Activated CD4-positive, alpha-beta T cell treated with anti-CD3 and anti-CD28 coated beads for 36 hours (primary cell): ENCODE measurements at regions not wholly inside any gene's neighbourhood (a gene's known extent, or its start where the extent isn't known, plus 50 kb on each side); places are given as distances from the start of the nearest gene placed in this dataset.

Source experiments
- ATAC-seq: fragments of 200-7000 bp; cut with Tn5 transposase; one replicate; pipeline ENCODE4 v1.10.0; 2021; ENCODE audit warnings: mild to moderate bottlenecking, moderate library complexity
- CTCF ChIA-PET: fragments of 350-600 bp; sonication (Branson Sonifier 250); formaldehyde crosslinking; loops from one replicate; lab custom pipeline; 2021; ENCODE audit warnings: antibody characterized with exemption; lab: Charles Lee
- POLR2A ChIA-PET: fragments of 350-600 bp; sonication (Branson Sonifier 250); formaldehyde crosslinking; loops from one replicate; lab custom pipeline; 2021; ENCODE audit warnings: antibody characterized with exemption, inconsistent platforms; lab: Charles Lee
- DNase-seq: peaks from one replicate; pipeline ENCODE4 v3.0.0-alpha.2; 2020
- H3K27ac Mint-ChIP-seq: one replicate; pipeline ENCODE4 v1.8.0; 2021; ENCODE audit warnings: mixed read lengths
- H3K27me3 Mint-ChIP-seq: one replicate; pipeline ENCODE4 v1.8.0; 2021; ENCODE audit warnings: mixed read lengths
- H3K36me3 Mint-ChIP-seq: one replicate; pipeline ENCODE4 v1.8.0; 2021; ENCODE audit warnings: low read depth, mixed read lengths
- H3K4me1 Mint-ChIP-seq: one replicate; pipeline ENCODE4 v1.8.0; 2021; ENCODE audit warnings: mixed read lengths
- H3K4me3 Mint-ChIP-seq: one replicate; pipeline ENCODE4 v1.8.0; 2021; ENCODE audit warnings: mild to moderate bottlenecking, moderate library complexity, mixed read lengths
- H3K9me3 Mint-ChIP-seq: one replicate; pipeline ENCODE4 v1.8.0; 2021; ENCODE audit warnings: low read depth, mixed read lengths
- intact Hi-C, 2 experiments: fragments of 100-400 bp; cut with DNase I in 1 of 2; cut with micrococcal nuclease in 1 of 2; formaldehyde crosslinking; loops; one replicate each; pipeline versions ENCODE4 v1.14.2 to v1.15.1; 2022 to 2024; cut with DNase I, micrococcal nuclease

GRCh38 chr1:29825274-29825940, 589.1 kb downstream of the PTPRU start:
- H3K4me3 Mint-ChIP-seq, result no peak overlapping the region
- ATAC-seq, result no peak
- POLR2A ChIA-PET, result no interaction called here
- no peaks in the 10 kb centered on the region for H3K9me3 Mint-ChIP-seq
- no peak overlapping the region for H3K27ac Mint-ChIP-seq
- no peaks in the 10 kb centered on the region for H3K36me3 Mint-ChIP-seq
- H3K27me3 Mint-ChIP-seq, result peaks cover 16% of the 10 kb centered on the region
- CTCF ChIA-PET, result no interaction called here
- no peaks in the 10 kb centered on the region for H3K4me1 Mint-ChIP-seq
- intact Hi-C loops, result no loop called here
- no peak for DNase-seq

DNA sequence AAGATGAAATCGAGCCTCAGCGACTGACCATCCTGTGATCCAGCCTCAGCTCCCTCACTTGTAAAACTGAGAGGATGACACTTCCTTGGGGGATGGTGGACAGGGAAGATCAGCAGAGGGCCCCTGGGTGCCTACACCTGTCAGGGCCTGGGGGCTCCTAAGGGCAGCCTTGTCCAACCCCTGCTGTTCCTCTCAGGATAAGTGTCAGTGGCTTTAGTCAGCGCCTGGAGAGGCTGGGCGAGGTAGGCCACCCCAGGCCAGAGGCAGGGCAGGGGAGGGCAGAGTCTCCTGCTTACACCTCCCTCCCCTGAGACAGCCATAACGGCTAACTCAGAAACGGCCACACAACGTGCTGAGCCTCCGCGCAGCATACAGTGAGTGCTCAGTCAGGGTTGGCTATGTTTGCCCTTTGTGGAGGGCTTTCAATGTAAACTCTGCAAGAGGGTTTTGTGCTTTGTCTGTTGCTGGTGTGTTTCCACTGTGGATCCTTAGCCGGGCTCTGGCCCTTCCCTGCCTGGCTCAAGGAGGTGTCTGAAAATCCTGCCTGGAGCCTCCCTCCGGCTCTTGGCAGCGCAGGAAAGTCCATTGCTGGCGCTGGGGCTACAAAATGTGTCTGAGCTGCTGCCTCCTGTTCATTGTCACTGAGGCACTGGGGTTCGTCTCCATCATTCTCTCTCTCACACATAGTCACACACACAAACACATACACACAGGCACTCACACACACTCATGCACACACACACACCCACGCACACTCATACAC, 588.4 kb downstream of the PTPRU start:
- intact Hi-C loops, result no loop called here
- H3K27me3 Mint-ChIP-seq, result peaks cover 23% of the 10 kb centered on the region
- no peak overlapping the region for H3K4me3 Mint-ChIP-seq
- CTCF ChIA-PET, result no interaction called here
- DNase-seq (no peak), ATAC-seq (no peak)
- no peak overlapping the region for H3K27ac Mint-ChIP-seq
- POLR2A ChIA-PET, result no interaction called here
- H3K36me3 Mint-ChIP-seq, result no peaks in the 10 kb centered on the region
- H3K9me3 Mint-ChIP-seq, result no peaks in the 10 kb centered on the region
- no peaks in the 10 kb centered on the region for H3K4me1 Mint-ChIP-seq

DNA sequence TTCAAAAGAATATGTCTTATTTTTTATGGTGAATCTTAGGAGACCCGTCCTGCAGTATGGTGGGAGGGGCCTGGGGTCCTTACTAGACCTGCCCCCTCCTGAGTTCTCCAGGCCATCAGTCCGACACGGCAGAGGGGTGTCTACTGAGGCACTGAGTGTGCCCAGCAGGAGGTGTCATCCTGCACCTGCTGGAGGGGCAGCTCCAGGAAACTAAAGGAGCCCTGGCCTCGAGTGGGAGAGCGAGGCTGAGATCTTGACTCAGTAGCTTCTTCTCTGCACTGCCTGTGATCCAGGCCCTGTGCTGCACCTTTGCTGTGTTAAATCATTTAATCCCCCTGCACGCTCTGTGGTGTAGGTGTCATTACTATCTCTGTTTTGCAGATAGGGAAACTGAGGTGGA, 587.7 kb downstream of the PTPRU start:
- DNase-seq (no peak), ATAC-seq (no peak)
- POLR2A ChIA-PET, result no interaction called here
- CTCF ChIA-PET, result no interaction called here
- Mint-ChIP-seq H3K36me3 (no peaks in the 10 kb centered on the region), H3K4me1 (no peaks in the 10 kb centered on the region), H3K4me3 (no peak overlapping the region), H3K9me3 (peaks cover 3% of the 10 kb centered on the region), H3K27me3 (peaks cover 26% of the 10 kb centered on the region), H3K27ac (no peak overlapping the region)
- intact Hi-C loops, result no loop called here

DNA sequence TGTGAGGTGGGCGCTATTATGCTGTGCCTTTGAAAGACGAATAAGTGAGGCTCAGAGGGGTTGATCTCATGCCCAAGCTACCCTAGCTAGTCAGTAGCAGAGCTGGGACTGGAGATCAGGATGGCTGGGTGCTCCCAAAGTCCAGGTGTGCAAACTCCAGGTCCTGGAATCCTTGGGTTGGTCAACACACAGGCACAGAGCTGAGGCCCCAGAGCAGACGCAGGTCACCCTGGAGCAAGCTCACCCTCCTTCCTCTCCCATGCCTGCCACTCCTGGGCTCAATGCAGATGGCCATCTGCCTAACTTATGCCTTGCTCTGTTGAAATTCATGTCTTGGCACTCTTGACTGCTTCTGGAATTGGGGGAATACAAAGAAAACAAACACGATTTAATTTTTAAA, 587.2 kb downstream of the PTPRU start:
- intact Hi-C loops, result no loop called here
- Mint-ChIP-seq H3K36me3 (no peaks in the 10 kb centered on the region), H3K9me3 (peaks cover 3% of the 10 kb centered on the region), H3K4me1 (no peaks in the 10 kb centered on the region), H3K27me3 (peaks cover 27% of the 10 kb centered on the region), H3K4me3 (no peak overlapping the region), H3K27ac (no peak overlapping the region)
- ChIA-PET POLR2A (no interaction called here), CTCF (no interaction called here)
- DNase-seq (no peak), ATAC-seq (no peak)

GRCh38 chr1:29821605-29822004, 585.3 kb downstream of the PTPRU start:
- Mint-ChIP-seq H3K4me1 (no peaks in the 10 kb centered on the region), H3K27me3 (peaks cover 30% of the 10 kb centered on the region), H3K36me3 (no peaks in the 10 kb centered on the region), H3K4me3 (no peak overlapping the region), H3K27ac (no peak overlapping the region), H3K9me3 (peaks cover 3% of the 10 kb centered on the region)
- ChIA-PET POLR2A (no interaction called here), CTCF (no interaction called here)
- no peak for ATAC-seq
- intact Hi-C loops, result no loop called here
- no peak for DNase-seq

DNA sequence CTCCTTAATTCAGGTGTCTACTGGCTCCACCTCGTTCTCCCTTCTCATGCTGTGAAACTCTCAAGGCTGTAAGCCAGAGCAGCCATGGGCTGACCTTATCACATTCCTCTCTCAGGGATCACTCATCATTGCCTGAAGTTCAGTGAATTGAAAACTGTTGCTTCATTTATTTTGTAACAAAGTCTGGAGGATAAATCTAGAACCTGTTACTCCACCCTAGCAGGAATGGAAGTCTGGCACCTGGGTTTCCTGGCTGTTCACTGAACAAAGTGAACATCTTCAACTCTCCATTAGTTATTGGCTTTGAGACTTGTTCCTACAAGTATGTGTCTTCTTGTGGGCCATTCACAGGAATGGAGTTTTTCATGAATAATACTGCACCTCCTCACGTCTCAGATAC, 584.1 kb downstream of the PTPRU start:
- H3K36me3 Mint-ChIP-seq, result no peaks in the 10 kb centered on the region
- peaks cover 31% of the 10 kb centered on the region for H3K27me3 Mint-ChIP-seq
- ATAC-seq (no peak), DNase-seq (no peak)
- POLR2A ChIA-PET, result interaction anchor here (0.6 kb wide), 1 partner anchor 19 kb away, joined by 3 read pairs; no protein-coding TSS in a partner anchor
- CTCF ChIA-PET, result no interaction called here
- H3K9me3 Mint-ChIP-seq, result peaks cover 3% of the 10 kb centered on the region
- no peak overlapping the region for H3K4me3 Mint-ChIP-seq
- intact Hi-C loops, result no loop called here
- no peaks in the 10 kb centered on the region for H3K4me1 Mint-ChIP-seq
- H3K27ac Mint-ChIP-seq, result no peak overlapping the region

DNA sequence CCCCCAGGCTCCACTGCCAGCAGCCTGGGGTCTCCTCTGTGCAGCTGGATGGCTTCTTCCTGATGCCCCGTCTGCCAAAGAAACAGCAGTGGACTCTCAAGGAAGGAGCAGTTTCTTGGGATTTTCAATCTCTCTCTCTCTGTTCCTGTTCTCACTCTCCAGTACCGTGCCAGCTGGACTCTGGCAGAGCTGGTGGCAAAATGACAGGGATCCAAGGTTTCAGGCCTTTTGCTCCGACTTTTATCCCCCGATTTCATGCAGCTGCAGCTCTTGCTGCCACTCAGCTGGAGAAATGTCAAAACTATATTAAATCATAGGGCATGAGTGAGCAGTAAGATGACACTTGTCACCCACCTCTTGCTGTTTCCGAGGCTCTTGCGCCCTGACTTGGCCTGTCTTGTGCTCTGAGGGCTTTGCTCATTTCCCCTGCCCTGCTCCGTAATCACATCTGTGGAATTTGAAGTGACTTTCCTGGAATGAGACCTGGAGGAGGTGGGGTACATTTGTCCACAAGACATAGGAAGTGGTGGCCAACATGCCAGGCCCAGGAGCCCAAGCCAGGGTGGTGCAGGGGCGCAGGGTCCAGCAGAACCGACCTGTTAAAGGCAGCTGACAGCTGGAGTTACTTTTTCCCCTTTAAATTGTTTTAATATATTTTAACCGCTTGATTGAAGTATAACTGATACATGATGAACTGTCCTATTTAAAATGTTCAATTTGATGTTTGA, 576.2 kb downstream of the PTPRU start:
- ChIA-PET POLR2A (no interaction called here), CTCF (no interaction called here)
- Mint-ChIP-seq H3K27me3 (peaks cover 9% of the 10 kb centered on the region), H3K9me3 (no peaks in the 10 kb centered on the region), H3K36me3 (no peaks in the 10 kb centered on the region), H3K4me3 (no peak overlapping the region), H3K4me1 (no peaks in the 10 kb centered on the region), H3K27ac (no peak overlapping the region)
- intact Hi-C loops, result no loop called here
- ATAC-seq, result no peak
- DNase-seq, result no peak

DNA sequence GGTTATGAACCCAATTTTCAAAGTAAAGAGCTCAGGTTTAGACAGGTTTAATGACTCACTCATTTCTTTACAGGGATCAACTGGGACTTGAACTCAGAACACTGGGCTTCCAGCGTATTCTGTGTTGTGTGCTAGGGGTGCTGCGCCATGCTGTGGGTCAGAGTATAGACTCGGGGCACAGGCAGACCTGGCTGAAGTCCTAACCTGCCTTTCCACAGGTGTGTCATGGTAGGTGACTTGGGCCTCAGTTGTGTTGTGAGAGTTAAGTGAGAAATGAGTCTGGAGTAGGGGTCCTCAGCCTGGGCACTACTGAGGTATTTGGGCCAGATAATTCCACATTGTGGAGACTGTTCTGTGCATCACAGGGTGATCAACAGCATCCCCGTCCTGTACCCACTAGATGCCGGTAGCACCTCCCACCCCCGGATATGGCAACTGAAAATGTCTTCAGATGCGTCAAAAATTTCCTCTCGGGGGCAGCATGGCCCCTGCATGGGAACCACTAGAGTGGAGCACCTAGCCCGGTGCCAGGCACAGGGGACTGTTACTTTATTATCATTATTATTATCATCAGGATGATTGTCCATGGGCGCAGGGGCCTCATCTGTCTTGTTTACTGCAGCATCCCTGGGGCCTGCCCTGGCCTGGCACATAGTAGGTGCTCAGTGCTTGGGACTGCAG, 575.5 kb downstream of the PTPRU start:
- no peak for ATAC-seq
- CTCF ChIA-PET, result no interaction called here
- peaks cover 5% of the 10 kb centered on the region for H3K27me3 Mint-ChIP-seq
- H3K36me3 Mint-ChIP-seq, result no peaks in the 10 kb centered on the region
- H3K4me3 Mint-ChIP-seq, result no peak overlapping the region
- no peak overlapping the region for H3K27ac Mint-ChIP-seq
- no peaks in the 10 kb centered on the region for H3K9me3 Mint-ChIP-seq
- POLR2A ChIA-PET, result no interaction called here
- no peaks in the 10 kb centered on the region for H3K4me1 Mint-ChIP-seq
- intact Hi-C loops, result no loop called here
- DNase-seq, result no peak

DNA sequence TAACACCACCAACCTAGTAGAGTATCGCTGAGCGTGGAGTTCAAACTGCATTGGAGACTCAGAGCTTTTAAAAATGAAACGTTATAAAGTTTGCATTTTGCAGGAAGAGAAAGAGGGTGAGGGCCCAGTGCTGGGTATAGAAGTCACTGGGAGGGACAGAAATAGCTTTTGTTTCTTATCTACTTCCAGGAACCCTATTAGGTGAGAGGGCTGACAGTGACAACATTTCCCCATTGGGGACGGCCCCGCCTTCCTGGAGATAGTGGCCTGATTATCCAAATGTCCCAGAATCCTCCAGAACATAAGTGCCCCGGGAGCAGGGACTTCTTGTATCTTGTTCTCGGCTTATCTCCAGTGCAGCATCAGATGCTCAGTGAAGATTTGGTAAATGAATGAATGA, 574.9 kb downstream of the PTPRU start:
- Mint-ChIP-seq H3K4me3 (no peak overlapping the region), H3K4me1 (no peaks in the 10 kb centered on the region), H3K9me3 (no peaks in the 10 kb centered on the region), H3K36me3 (no peaks in the 10 kb centered on the region), H3K27ac (no peak overlapping the region), H3K27me3 (peaks cover 3% of the 10 kb centered on the region)
- ChIA-PET CTCF (no interaction called here), POLR2A (no interaction called here)
- ATAC-seq (no peak), DNase-seq (no peak)
- intact Hi-C loops, result no loop called here

- H3K36me3 Mint-ChIP-seq, result no peaks in the 10 kb centered on the region
- intact Hi-C loops, result no loop called here
- DNase-seq (no peak), ATAC-seq (no peak)
- no peaks in the 10 kb centered on the region for H3K9me3 Mint-ChIP-seq
- no peak overlapping the region for H3K27ac Mint-ChIP-seq
- H3K27me3 Mint-ChIP-seq, result peaks cover 3% of the 10 kb centered on the region
- no peaks in the 10 kb centered on the region for H3K4me1 Mint-ChIP-seq
- no peak overlapping the region for H3K4me3 Mint-ChIP-seq
- ChIA-PET POLR2A (no interaction called here), CTCF (no interaction called here)
Measured at GRCh38 chr1:29810121-29811120, 574.1 kb downstream of the PTPRU start.
